GM12891 (cell line): ENCODE measurements at regions not wholly inside any gene's neighbourhood (a gene's known extent, or its start where the extent isn't known, plus 50 kb on each side); places are given as distances from the start of the nearest gene placed in this dataset.

ENCODE experiments used
- DNase-seq: peaks from one replicate; pipeline ENCODE4 v3.0.0; 2011; ENCODE audit warnings: low spot score; ENCODE audit not compliant: insufficient read length
- FAIRE-seq: peaks from 2 replicates; lab custom pipeline; 2011; peaks lifted over from hg19 to GRCh38; lab: Jason Lieb, UNC
- PAX5 ChIP-seq: IDR thresholded peaks from 2 replicates; pipeline ENCODE4 v1.6.1; 2011; ENCODE audit warnings: low read length, moderate library complexity, mild to moderate bottlenecking; ENCODE audit not compliant: insufficient read depth, severe bottlenecking
- POLR2A ChIP-seq: IDR thresholded peaks from 2 replicates; pipeline ENCODE4 v1.6.1; 2011; ENCODE audit warnings: low read depth, low read length, control low read depth
- POLR2AphosphoS5 ChIP-seq: IDR thresholded peaks from 2 replicates; pipeline ENCODE4 v1.6.1; 2011; ENCODE audit warnings: low read depth, low read length, control low read depth
- POU2F2 ChIP-seq: IDR thresholded peaks from 2 replicates; pipeline ENCODE4 v1.6.1; 2011; ENCODE audit warnings: low read depth, mild to moderate bottlenecking, control low read depth, low read length, moderate library complexity
- SPI1 ChIP-seq: IDR thresholded peaks from 2 replicates; pipeline ENCODE4 v1.6.1; 2011; ENCODE audit warnings: low read depth, low read length, control low read depth
- TAF1 ChIP-seq: IDR thresholded peaks from 2 replicates; pipeline ENCODE4 v1.6.1; 2011; ENCODE audit warnings: low read depth, low read length, control low read depth

- TF ChIP-seq SPI1: no peak
- FAIRE-seq: no peak
Observed at GRCh38 chr5:99119326-99119725, 190.5 kb upstream of the CHD1 start.

GRCh38 chr5:99116526-99116925 is 187.7 kb upstream of the CHD1 start:
- DNase-seq (no peak), FAIRE-seq (no peak)
- no peak for TF ChIP-seq PAX5
- no peak for TF ChIP-seq TAF1
- no peak for TF ChIP-seq POLR2AphosphoS5
- no peak for TF ChIP-seq POLR2A
- TF ChIP-seq SPI1: no peak
- no peak for TF ChIP-seq POU2F2

More at GRCh38 chr5:99119326-99119725, 190.5 kb upstream of the CHD1 start:
- no peak for DNase-seq

- TF ChIP-seq PAX5 (no peak), POU2F2 (no peak), POLR2AphosphoS5 (no peak), POLR2A (no peak), SPI1 (no peak), TAF1 (no peak)
- DNase-seq (no peak), FAIRE-seq (no peak)
Observed at GRCh38 chr5:99109894-99110293, 181.1 kb upstream of the CHD1 start.

- DNase-seq (no peak), FAIRE-seq (no peak)
- TF ChIP-seq PAX5: no peak
- no peak for TF ChIP-seq POLR2AphosphoS5
- TF ChIP-seq POU2F2: no peak
Observed at GRCh38 chr5:99105216-99105615, 176.4 kb upstream of the CHD1 start.

- FAIRE-seq (no peak), DNase-seq (no peak)
- no peak for TF ChIP-seq POU2F2
- no peak for TF ChIP-seq TAF1
- TF ChIP-seq SPI1: no peak
- no peak for TF ChIP-seq POLR2A
- no peak for TF ChIP-seq POLR2AphosphoS5
- no peak for TF ChIP-seq PAX5
Observed at GRCh38 chr5:99104538-99105132, 175.8 kb upstream of the CHD1 start.

GRCh38 chr5:99102073-99102697 is 173.4 kb upstream of the CHD1 start:
- FAIRE-seq (no peak), DNase-seq (no peak)
- no peak for TF ChIP-seq POLR2AphosphoS5
- TF ChIP-seq POU2F2: no peak
- no peak for TF ChIP-seq TAF1
- TF ChIP-seq SPI1: no peak
- no peak for TF ChIP-seq PAX5
- TF ChIP-seq POLR2A: no peak

GRCh38 chr5:99099691-99100090 is 170.9 kb upstream of the CHD1 start:
- DNase-seq: no peak
- TF ChIP-seq TAF1 (no peak), POLR2A (no peak), PAX5 (no peak), POLR2AphosphoS5 (no peak), SPI1 (no peak), POU2F2 (no peak)
- FAIRE-seq: no peak

- no peak for FAIRE-seq
Observed at GRCh38 chr5:99089822-99090549, 161.2 kb upstream of the CHD1 start.

GRCh38 chr5:99088309-99088708 is 159.5 kb upstream of the CHD1 start:
- DNase-seq (no peak), FAIRE-seq (no peak)
- no peak for TF ChIP-seq POU2F2
- TF ChIP-seq TAF1: no peak
- no peak for TF ChIP-seq PAX5
- TF ChIP-seq SPI1: no peak
- no peak for TF ChIP-seq POLR2AphosphoS5
- no peak for TF ChIP-seq POLR2A

More at GRCh38 chr5:99089822-99090549, 161.2 kb upstream of the CHD1 start:
- no peak for TF ChIP-seq TAF1
- TF ChIP-seq POLR2A: no peak
- TF ChIP-seq SPI1: no peak
- no peak for TF ChIP-seq POLR2AphosphoS5
- no peak for TF ChIP-seq POU2F2
- no peak for TF ChIP-seq PAX5
- DNase-seq: no peak

GRCh38 chr5:99083197-99083596 is 154.4 kb upstream of the CHD1 start:
- DNase-seq (no peak), FAIRE-seq (no peak)
- no peak for TF ChIP-seq TAF1
- no peak for TF ChIP-seq POLR2A
- TF ChIP-seq SPI1: no peak
- TF ChIP-seq PAX5: no peak
- no peak for TF ChIP-seq POU2F2
- no peak for TF ChIP-seq POLR2AphosphoS5
